GM18861 (cell line): ENCODE measurements at regions not wholly inside any gene's neighbourhood (a gene's known extent, or its start where the extent isn't known, plus 50 kb on each side); places are given as distances from the start of the nearest gene placed in this dataset.
"Not testable (repeated sequence)": the region's sequence is repeated elsewhere in the genome, so short reads cannot be mapped to it uniquely, and the experiment has no call there.

Source experiments
- ATAC-seq: cut with Tn5 transposase; IDR thresholded peaks from one replicate; pipeline ENCODE4 v1.9.1; 2021; ENCODE audit not compliant: unreplicated experiment

GRCh38 chr6:106749609-106750008 lies 120.2 kb downstream of the QRSL1 start:
- ATAC-seq, result no peak

GRCh38 chr6:106748547-106749207 lies 119.3 kb downstream of the QRSL1 start:
- no peak for ATAC-seq

- ATAC-seq, result no peak
Measured at GRCh38 chr6:106747139-106747538, 117.8 kb downstream of the QRSL1 start.

GRCh38 chr6:106746652-106747051 lies 117.3 kb downstream of the QRSL1 start:
- ATAC-seq, result no peak

GRCh38 chr6:106745824-106746582 lies 116.6 kb downstream of the QRSL1 start:
- ATAC-seq, result no peak

- ATAC-seq, result no peak
Measured at GRCh38 chr6:106745197-106745770, 115.9 kb downstream of the QRSL1 start.

GRCh38 chr6:106744781-106745180 lies 115.4 kb downstream of the QRSL1 start:
- no peak for ATAC-seq

GRCh38 chr6:106744029-106744428 lies 114.7 kb downstream of the QRSL1 start:
- not testable (repeated sequence) for ATAC-seq

- no peak for ATAC-seq
Measured at GRCh38 chr6:106743612-106744011, 114.2 kb downstream of the QRSL1 start.

GRCh38 chr6:106740287-106740686 lies 110.9 kb downstream of the QRSL1 start:
- ATAC-seq, result no peak

- ATAC-seq, result no peak
Measured at GRCh38 chr6:106739387-106739786, 110.0 kb downstream of the QRSL1 start.

- ATAC-seq, result no peak
Measured at GRCh38 chr6:106736502-106736901, 107.1 kb downstream of the QRSL1 start.

GRCh38 chr6:106735828-106736227 lies 106.5 kb downstream of the QRSL1 start:
- no peak for ATAC-seq

GRCh38 chr6:106735136-106735633 lies 105.8 kb downstream of the QRSL1 start:
- ATAC-seq, result no peak

GRCh38 chr6:106733386-106733785 lies 104.0 kb downstream of the QRSL1 start:
- ATAC-seq, result no peak

- ATAC-seq, result no peak
Measured at GRCh38 chr6:106732376-106732940, 103.1 kb downstream of the QRSL1 start.

GRCh38 chr6:106731843-106732160 lies 102.4 kb downstream of the QRSL1 start:
- ATAC-seq, result no peak

GRCh38 chr6:106731144-106731842 lies 101.9 kb downstream of the QRSL1 start:
- no peak for ATAC-seq

- no peak for ATAC-seq
Measured at GRCh38 chr6:106730718-106731117, 101.3 kb downstream of the QRSL1 start.

GRCh38 chr6:106730264-106730663 lies 100.9 kb downstream of the QRSL1 start:
- no peak for ATAC-seq

GRCh38 chr6:106729841-106730240 lies 100.5 kb downstream of the QRSL1 start:
- no peak for ATAC-seq
